ENCODE measurements at regions not wholly inside any gene's neighbourhood (a gene's known extent, or its start where the extent isn't known, plus 50 kb on each side); places are given as distances from the start of the nearest gene placed in this dataset.

DNA sequence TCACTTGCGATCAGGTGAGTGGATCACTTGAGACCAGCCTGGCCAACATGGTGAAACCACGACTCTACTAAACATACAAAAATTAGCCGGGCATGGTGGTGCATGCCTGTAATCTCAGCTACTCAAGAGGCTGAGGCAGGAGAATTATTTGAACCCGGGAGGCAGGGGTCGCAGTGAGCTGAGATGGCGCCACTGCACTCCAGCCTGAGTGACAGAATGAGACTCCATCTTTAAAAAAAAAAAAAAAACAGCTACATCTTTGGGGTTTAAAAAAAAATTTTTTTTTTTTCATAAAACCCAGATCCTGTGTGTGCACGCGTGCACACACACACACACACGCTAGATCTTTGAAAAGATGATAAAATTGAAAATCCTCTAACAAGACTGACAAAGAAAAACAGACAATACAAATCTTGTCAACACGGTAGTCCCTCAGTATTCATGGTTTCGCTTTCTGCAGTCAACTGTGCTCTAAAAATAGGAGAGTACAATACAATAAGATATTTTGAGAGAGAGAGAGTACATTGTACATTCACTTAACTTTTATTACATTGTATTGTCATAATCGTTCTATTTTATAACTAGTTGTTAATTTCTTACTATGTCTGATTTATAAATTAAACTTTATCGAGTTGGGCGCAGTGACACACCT lies 295.3 kb upstream of the RGS6 start:
- Histone ChIP-seq H3K9ac (ENCODE audit: extremely low read depth, insufficient read length, low read length) (no peak overlapping the region), H3K9me3 (ENCODE audit: control insufficient read depth, low read depth, low read length) (no peaks in the 10 kb centered on the region), H3K79me1 (ENCODE audit: insufficient read depth, low read depth, low read length, poor library complexity, severe bottlenecking) (no peaks in the 10 kb centered on the region), H2BK15ac (ENCODE audit: low read depth, low read length) (no peak overlapping the region), H4K20me1 (ENCODE audit: control insufficient read depth, insufficient read depth, insufficient read length) (no peaks in the 10 kb centered on the region), H3K56ac (ENCODE audit: insufficient read length, low read depth, low read length) (no peak overlapping the region), H3K27me3 (ENCODE audit: insufficient read depth, low read length) (no peaks in the 10 kb centered on the region), H3K4ac (ENCODE audit: low read depth, low read length) (no peak overlapping the region), H3K23me2 (ENCODE audit: insufficient read length, low read depth, low read length, poor library complexity, severe bottlenecking) (no peaks in the 10 kb centered on the region), H2BK5ac (ENCODE audit: insufficient read length, low read length) (no peak overlapping the region), H3K79me2 (ENCODE audit: insufficient read depth, low read length) (no peaks in the 10 kb centered on the region), H3K14ac (ENCODE audit: insufficient read depth, low read length) (no peak overlapping the region), H2BK120ac (ENCODE audit: low read depth, low read length, poor library complexity, severe bottlenecking) (no peak overlapping the region), H2BK12ac (ENCODE audit: insufficient read length, low read depth, low read length) (no peak overlapping the region), H3K18ac (ENCODE audit: insufficient read length, low read depth, low read length) (no peak overlapping the region), H2BK20ac (ENCODE audit: low read depth, low read length, poor library complexity, severe bottlenecking) (no peak overlapping the region), H2AK5ac (ENCODE audit: insufficient read length, low read length) (no peak overlapping the region), H3K4me1 (ENCODE audit: insufficient read depth, low read length) (no peaks in the 10 kb centered on the region), H4K91ac (ENCODE audit: insufficient read length, low read depth, low read length) (no peak overlapping the region), H3K4me2 (ENCODE audit: insufficient read depth, insufficient read length, low read length) (no peak overlapping the region), H3T11ph (ENCODE audit: low read length) (no peak overlapping the region), H3K27ac (ENCODE audit: insufficient read length, low read depth, low read length) (no peak overlapping the region), H2AFZ (ENCODE audit: low read length) (no peak overlapping the region), H4K5ac (ENCODE audit: insufficient read length, low read depth, low read length) (no peak overlapping the region), H4K8ac (replicated peaks; ENCODE audit: insufficient read length, low read depth, low read length) (no peak overlapping the region), H3K23ac (ENCODE audit: insufficient read length, low read depth, low read length) (no peak overlapping the region)
- no peak for DNase-seq
- WGBS (ENCODE audit: extremely low coverage, insufficient read length, low lambda C conversion rate), result no CpG with 5 or more reads among the region's 14 CpGs
- TF ChIP-seq, protein P1, sequence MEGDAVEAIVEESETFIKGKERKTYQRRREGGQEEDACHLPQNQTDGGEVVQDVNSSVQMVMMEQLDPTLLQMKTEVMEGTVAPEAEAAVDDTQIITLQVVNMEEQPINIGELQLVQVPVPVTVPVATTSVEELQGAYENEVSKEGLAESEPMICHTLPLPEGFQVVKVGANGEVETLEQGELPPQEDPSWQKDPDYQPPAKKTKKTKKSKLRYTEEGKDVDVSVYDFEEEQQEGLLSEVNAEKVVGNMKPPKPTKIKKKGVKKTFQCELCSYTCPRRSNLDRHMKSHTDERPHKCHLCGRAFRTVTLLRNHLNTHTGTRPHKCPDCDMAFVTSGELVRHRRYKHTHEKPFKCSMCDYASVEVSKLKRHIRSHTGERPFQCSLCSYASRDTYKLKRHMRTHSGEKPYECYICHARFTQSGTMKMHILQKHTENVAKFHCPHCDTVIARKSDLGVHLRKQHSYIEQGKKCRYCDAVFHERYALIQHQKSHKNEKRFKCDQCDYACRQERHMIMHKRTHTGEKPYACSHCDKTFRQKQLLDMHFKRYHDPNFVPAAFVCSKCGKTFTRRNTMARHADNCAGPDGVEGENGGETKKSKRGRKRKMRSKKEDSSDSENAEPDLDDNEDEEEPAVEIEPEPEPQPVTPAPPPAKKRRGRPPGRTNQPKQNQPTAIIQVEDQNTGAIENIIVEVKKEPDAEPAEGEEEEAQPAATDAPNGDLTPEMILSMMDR (conservative IDR thresholded peaks at IDR 0.05), result no peak
- H3K27me3 Mint-ChIP-seq (ENCODE audit: low read depth), result no peaks in the 10 kb centered on the region
- H3K4me1 Mint-ChIP-seq, result peaks cover 6% of the 10 kb centered on the region in 2 experiments
- H3K9me3 Mint-ChIP-seq, result peaks cover 8 to 14% of the 10 kb centered on the region in 2 experiments
- H3K4me3 Mint-ChIP-seq, result no peak overlapping the region
- no peak overlapping the region for H3K27ac Mint-ChIP-seq
- H3K36me3 Mint-ChIP-seq (ENCODE audit: insufficient read depth in 1 of 3, low read depth in 3 of 3), result peaks cover 22 to 34% (median 23%) of the 10 kb centered on the region in 3 experiments
